ENCODE measurements at regions not wholly inside any gene's neighbourhood (a gene's known extent, or its start where the extent isn't known, plus 50 kb on each side); places are given as distances from the start of the nearest gene placed in this dataset.

DNA sequence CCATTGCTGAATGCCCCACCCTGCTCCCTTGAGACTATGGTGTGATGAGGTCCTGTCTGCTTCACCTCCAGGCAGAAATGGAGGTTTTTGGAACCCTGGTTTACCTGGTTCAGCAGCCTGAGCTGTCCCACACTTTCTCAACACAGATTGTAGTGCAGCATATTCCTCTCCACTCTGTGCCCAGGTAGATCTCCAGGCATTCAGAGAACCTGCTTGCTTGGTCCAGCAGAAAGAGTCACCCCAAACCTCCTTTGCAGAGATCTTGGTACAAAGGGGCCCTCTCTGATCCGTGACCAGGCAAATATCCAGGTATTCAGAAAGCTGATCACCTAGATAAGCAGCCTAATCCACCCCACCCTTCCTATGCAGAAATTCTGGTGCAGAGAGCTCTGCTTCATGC lies 1288.2 kb upstream of the CRIM1 start:
- no peak for TF ChIP-seq POLR2A (IDR thresholded peaks at IDR 0.05)
- TF ChIP-seq, protein P1, sequence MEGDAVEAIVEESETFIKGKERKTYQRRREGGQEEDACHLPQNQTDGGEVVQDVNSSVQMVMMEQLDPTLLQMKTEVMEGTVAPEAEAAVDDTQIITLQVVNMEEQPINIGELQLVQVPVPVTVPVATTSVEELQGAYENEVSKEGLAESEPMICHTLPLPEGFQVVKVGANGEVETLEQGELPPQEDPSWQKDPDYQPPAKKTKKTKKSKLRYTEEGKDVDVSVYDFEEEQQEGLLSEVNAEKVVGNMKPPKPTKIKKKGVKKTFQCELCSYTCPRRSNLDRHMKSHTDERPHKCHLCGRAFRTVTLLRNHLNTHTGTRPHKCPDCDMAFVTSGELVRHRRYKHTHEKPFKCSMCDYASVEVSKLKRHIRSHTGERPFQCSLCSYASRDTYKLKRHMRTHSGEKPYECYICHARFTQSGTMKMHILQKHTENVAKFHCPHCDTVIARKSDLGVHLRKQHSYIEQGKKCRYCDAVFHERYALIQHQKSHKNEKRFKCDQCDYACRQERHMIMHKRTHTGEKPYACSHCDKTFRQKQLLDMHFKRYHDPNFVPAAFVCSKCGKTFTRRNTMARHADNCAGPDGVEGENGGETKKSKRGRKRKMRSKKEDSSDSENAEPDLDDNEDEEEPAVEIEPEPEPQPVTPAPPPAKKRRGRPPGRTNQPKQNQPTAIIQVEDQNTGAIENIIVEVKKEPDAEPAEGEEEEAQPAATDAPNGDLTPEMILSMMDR (IDR thresholded peaks at IDR 0.05): no peak

Data from uterus (tissue), 2 donors.